ENCODE measurements at regions not wholly inside any gene's neighbourhood (a gene's known extent, or its start where the extent isn't known, plus 50 kb on each side); places are given as distances from the start of the nearest gene placed in this dataset.
A peak's percentile ranks its signal among the peaks of the same experiment; 100 is the strongest.

DNA sequence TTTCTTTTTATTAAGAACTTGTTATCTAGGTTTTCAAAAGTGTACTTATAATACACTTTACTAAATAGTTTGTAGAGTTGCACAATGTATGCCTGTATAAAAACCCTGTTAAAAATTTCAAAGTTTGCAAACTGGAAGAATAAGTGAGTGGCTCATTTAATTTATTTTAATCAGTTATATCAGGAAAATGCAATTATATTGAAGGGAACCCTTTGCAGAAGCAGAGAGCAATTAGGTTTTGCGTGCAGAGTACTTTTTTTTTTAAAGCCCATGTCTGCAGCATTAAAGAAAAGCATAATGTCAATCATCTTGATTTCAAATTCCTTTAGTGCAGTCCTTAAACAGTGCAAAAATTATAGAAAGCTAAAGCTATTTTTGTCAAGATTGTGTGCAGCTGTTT lies 271.3 kb upstream of the LDB2 start:
- DNase-seq (ENCODE audit: low read depth), result no peak

DNA sequence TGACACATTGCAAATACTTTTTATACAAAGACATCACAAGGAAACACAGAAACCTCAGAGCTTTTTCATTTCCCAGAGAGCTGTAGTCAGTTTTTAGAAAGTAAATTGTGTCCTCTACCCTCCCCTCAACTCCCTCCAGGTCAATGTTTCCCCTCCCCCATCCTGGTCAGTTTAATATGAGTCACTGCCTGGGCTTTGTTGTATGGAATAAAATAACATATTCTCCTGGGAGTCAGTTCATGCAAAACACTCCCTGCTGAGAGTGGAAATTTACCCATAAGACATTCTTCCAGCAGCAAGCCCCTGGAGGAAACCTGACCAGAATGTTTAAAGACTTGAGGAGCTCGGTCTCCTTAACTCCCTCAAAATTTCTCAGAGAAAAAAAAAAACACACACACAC lies 270.1 kb upstream of the LDB2 start:
- DNase-seq (ENCODE audit: low read depth), result peak; percentile 35

DNA sequence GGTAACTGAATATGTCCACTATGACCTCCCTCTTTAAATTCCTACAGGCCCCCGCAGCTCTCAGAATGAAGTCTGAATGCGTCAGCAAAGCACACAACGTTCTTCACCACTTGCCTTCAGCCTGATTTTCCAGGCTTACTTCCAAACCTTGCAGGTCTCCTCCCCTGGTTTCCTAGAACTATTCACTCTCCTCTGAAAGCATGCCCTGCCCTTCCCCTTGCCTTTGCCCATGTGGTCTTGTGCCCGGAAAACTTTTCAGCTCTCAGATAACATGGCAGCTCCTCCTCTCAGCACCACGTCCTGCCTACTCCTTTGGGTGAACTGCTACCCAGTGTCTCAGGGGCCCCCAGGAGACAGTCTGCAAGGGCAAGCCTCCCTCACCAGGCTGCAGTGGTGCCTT lies 268.5 kb upstream of the LDB2 start:
- no peak for DNase-seq (ENCODE audit: low read depth)

DNA sequence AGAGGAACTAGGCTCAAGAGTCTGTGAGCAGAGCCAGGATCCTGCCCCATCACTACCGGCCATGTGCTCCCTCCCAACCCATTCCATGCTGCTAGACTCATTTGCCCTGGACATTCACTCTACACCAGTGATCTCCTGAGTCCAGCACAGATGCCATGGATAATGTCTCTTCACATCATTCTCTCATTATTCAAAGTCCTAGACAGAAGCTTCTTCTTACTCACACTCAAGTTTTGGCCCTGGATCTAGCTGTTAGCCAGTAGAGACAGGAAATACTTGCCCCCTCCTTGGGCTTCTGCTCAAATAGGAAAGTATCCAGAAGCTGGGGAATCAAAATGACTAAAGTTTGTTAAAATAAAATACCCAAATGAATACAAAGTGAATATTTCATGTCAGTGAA lies 266.8 kb upstream of the LDB2 start:
- DNase-seq (ENCODE audit: low read depth), result peak; percentile 32

DNA sequence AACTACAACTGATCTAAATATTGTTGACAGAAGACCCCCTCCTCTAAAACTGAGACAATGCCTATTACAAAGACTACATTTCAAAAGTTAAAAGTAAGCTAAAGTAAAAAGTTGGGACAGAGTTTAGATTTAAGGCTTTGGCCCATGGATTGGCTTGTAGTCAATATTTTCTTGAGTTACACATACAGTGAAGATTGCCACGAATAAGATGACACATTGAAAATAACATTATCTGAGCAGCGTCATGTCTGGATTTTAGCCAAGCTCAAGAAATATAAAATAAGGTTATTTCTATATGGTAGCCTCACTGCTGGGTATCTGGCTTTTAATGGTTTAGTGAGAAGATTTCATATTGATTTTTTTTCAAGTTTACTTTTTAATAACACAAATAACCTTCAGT lies 266.2 kb upstream of the LDB2 start:
- no peak for DNase-seq (ENCODE audit: low read depth)

DNA sequence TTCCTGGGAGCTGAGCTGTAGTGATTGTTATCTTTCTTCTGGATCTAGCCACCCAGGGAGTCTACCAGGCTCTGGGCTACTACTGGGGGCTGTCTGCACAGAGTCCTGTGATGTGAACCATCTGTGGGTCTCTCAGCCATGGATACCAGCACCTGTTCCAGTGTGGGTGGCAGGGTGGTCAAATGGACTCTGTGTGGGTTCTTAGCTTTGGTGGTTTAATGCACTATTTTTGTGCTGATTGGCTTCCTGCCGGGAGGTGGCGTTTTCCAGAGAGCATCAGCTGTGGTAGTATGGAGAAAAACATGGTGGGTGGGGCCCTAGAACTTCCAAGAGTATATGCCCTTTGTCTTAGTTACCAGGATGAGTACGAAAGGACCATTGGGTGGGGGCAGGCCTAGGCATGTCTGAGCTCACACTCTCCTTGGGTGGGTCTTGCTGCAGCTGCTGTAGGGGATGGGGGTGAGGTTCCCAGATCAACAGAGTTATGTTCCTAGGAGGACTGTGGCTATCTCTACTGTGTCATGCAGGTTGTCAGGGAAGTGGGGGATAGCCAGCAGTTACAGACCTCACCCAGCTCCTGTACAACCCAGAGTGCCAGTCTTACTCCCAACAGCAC lies 264.8 kb upstream of the LDB2 start:
- no peak for DNase-seq (ENCODE audit: low read depth)

DNA sequence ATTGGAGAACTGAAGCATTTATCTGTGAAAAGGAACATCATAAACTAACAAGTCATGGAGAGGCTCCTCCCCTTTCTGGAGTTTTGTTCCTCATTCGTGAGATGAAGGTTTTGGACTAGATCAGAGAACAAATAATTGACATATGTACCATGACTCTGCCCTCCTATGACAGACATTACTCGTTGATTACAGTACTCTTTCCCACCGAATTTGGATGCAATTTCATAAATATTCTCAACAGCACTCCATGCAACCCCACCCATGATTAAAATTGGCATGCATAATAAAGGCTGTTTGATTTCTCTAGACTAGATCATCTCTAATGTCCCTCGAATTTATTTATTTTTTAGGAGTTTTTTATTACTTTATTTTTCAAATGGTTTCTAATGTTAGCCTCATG lies 258.9 kb upstream of the LDB2 start:
- no peak for DNase-seq (ENCODE audit: low read depth)

DNA sequence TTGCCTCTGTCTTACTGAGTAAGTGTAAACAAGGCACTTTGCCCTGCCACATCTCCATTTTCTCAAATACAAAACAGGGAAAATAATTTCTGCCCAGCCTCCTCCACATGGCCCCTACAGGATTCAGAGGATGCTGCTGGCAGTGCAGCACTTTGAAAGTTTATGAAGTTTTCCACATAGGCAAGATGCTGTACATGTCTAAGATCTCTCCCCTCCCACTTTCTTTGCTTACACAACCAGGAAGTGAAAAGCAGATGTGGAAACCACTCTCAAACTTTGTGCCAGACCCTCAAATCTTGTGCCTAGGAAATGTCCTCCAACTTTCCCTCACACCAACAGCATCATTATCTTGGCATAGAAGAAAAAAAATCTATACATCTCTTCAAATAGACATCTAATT lies 257.0 kb upstream of the LDB2 start:
- no peak for DNase-seq (ENCODE audit: low read depth)

DNA sequence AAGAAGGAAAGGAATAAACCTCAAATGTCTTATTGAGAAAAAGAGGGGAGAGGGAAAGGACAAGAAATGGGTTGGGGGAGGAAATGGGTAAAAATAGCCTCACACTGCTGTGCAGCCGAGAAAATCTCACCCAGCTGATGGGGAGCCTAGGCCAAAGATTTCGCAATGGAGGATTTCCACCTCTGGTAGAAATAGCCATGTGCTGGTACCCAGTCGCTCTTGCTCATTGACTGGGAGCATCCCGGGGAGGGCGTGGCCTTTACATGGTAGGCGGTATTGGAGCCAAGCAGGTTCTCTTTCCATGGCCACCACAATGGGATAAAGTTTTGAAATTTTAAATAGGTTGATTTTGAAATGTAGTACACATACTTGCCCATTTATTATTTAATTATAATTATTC lies 255.1 kb upstream of the LDB2 start:
- DNase-seq (ENCODE audit: low read depth), result no peak

DNA sequence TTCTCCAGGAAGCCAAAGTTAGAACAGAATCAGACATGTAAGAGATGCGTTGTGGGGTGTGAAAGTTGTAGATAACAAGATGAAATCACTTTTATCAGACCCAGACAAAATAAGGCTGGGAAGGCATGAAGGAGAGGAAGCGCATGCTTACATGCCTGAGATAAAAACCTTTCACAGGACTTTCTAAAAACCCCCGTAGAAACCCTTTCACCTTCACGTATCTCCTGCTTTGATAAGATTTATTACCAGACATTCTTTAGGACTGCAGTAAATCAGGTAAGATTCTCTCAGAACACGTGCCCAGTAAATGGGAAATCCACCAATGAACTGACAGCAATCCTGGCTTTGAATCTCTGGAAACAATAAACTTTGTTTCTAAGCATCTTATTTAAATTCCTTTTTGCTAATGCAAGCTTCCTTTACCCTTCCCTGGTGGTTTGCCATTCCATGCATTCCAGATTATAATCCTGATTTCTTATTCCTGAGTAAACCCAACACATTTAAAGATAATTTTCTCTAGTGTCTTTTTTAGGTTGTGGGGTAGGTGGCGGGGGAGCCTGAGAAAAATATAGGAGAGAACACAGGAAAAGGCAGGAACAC lies 254.6 kb upstream of the LDB2 start:
- no peak for DNase-seq (ENCODE audit: low read depth)

DNA sequence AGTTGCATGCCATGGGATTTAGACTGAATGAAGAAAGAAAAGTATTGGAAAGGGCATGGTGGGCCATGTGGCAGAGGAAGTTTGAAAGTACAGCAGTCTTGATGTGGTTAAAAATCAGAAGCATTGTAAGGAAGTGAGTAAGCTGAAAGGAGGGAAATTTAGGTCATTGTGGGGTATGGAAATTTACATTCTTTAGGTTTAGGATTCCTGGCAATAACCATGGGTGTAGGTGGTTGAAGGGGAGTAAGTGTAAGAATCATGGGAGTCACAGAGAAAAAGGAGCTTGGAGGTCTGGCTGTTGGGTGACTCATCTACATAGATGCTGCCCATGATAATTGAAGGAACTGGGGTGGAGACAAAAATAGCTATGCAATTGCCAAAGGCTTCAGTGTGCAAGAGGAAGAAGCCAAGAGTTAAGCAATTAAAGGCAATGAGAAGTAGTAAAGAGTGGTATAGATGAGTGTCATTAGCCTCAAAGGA lies 243.8 kb upstream of the LDB2 start:
- peak; percentile 73 for DNase-seq (ENCODE audit: low read depth)

DNA sequence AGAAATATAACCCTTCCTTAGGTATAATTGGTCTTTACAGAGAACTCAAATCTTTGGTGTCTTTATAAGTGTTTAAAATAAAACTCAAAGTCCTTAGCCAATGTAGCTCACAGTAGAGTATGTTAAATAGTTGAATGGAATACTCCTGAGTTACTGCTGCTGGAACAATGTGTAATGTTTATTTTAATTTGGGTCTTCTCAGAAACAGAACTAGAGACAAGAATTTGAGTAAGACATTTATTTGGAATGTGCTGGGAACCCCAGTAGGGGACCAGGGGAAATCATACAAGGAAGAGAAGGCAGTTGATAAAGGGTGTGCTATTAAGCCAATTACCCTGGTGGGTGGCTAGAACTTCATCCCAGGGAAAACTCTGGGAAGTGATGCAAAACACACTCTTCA lies 240.4 kb upstream of the LDB2 start:
- no peak for DNase-seq (ENCODE audit: low read depth)

DNA sequence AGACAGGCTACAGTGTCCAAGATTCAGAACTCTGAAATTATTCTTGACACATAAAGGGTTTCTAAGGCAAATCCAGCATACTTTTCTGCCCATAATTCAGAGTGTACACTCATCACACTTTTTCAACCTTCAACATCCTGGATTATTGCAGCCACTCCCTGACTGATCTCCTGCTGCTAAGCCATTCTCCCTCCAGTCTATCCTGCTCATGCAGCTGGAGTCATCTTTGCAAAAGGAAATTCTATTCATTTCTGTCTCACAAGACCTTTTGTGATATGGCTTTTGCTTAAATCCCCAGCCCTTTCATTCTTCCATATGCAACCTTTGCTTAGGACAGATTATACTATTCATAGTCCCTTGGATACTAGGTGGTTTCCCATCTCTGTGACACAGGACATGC lies 236.1 kb upstream of the LDB2 start:
- DNase-seq (ENCODE audit: low read depth), result no peak

DNA sequence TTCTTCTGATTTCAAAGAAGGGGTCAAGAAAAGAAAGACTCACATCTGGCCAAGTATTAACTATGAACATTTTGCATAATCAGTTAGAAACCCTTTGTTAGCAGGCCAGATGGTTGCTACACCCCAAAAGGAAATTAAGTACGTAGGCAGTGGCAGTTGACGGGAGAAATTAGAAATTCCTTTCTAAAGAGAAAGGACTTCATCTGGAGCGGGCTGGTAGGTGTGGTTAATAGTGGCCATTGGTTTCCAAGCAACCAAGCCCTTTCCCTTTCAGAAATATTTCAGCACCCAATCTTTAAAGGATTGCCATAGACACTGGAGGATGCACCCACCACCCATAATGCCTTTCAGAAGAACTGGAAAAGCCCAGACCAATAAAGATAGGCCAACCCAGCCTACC lies 235.7 kb upstream of the LDB2 start:
- no peak for DNase-seq (ENCODE audit: low read depth)

DNA sequence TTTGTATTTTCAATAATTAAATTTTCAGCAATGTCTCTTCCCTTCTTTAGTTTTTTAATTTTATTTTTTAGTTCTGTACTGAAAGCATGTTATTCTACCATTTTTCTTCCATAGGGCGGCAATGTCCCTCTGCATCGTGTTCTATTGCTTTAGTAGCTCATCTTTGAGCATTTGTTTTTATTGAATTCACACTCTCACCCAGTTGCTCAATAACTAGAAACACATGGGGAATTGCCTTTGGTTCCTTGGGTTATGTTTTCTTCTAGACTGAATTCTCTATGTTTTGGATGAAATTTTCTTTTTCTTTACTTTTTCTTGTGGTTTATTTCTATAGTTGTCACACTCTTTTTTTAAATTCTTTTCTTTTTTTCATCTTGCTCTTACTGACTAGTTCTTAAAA lies 233.8 kb upstream of the LDB2 start:
- no peak for DNase-seq (ENCODE audit: low read depth)

DNA sequence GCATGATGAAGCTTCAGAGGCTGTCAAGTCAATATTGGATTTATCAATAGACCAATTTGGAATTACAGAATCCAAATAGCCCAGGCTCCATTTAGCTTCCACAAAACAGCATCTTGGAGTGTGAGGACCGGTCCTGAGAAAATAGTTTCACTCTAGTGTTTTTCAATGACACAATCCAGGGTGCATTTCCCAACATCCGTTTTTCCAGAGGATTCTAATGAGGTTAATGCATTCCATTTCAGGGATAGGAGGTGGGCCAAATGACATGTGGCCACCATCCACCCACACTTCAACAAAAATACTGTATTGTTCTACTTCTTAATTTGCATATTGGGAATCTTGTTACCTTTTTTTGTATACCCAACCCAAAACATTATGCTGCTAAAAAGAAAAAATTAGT lies 229.8 kb upstream of the LDB2 start:
- DNase-seq (ENCODE audit: low read depth), result peak; percentile 52

DNA sequence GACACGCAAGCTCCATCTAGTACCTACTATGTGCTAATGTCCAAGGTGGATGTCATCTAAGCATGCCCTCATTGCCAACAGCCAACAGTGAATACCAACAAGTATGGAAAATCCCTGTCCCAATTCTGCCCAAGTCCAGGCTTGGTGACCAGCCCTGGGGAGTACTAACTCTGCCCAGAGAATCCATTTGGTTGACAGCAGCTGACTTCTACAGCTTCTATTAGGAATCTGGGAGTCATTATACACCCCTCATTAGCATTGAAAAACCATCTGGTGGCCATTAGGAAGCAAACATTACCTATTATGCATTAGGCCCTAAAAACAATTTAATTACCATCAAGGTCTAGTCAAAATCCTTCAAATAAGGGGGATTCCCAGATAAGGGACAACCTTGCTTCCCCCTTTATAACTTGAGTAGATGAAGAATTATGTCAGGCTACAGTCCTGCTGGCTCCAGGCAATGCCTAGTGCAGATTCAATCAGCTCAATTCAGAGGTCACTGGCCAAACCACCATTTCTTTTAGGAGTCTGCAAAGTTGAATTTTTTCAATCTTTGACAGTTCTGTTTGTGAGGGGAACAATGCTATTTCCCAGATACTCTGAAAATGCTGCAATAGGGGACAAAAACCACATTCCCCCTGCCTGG lies 228.0 kb upstream of the LDB2 start:
- DNase-seq (ENCODE audit: low read depth), result no peak

DNA sequence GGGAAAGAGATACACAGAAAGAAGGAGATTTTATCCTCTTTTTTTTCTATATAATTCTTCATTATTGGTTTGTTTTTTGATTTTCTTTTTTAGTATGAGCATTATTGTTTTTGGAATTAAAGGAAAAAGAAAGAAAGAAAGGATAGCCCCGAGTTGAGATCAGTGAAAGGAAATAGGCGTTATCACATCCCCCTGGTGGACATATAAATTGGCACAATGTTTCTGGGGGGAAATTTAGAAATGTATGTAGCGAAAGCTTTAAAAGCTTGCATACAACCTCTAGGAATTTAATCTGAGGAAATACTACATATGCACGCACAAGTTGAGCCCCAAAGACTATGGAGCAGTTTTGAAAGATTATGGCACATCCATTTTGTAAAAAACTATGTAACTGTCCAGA lies 226.3 kb upstream of the LDB2 start:
- DNase-seq (ENCODE audit: low read depth), result no peak

DNA sequence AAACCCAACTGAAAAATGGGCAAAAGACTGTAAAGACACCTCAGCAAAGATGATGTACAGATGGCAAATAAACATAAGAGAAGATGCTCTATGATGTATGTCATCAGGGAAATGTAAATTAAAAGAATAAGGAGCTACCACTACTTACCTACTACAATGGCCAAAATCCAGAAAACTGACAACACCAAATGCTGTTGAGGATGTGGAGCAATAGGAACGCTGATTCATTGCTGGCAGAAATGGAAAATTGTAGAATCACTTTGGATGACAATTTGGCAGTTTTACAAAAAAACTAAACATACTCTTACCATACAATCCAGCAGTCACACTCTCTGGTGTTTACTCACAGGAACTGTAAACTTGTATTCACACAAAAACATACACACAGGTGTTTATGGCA lies 222.3 kb upstream of the LDB2 start:
- no peak for DNase-seq (ENCODE audit: low read depth)

DNA sequence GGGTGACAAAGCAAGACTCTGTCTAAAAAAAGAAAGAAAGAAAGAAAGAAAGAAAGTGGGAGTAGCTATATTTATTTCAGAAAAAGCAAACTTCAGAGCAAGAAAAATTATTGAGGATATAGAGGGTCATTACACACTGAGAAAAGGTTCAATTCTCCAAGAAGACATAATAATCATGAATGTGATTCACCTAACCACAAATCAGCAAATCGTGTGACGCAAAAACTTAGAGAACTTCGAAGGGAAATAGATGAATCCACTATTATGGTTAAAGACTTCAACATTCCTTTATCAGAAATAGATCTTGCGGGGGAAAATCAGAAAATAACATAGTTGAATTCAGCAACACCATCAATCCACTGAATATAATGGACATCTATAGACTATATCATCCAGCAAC lies 219.3 kb upstream of the LDB2 start:
- no peak for DNase-seq (ENCODE audit: low read depth)

DNA sequence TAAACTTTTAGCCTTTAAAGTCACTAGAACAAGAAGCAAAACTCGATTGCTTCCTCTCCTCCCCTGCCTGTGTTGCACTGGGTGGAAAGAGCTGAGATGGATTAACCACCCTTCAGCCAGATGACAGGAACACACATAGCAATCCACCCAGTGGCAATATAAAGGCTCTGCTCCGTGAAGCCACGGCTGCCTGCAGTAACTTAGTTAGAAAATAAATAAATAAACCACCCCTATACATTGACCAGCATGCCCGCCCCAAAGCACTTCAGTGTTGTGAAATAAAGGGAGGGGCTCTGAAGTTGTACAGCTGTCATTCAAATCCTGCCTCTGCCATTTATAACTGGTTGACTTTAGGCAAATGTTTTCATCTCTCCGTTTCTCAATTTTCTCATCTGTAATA lies 217.1 kb upstream of the LDB2 start:
- DNase-seq (ENCODE audit: low read depth), result no peak

DNA sequence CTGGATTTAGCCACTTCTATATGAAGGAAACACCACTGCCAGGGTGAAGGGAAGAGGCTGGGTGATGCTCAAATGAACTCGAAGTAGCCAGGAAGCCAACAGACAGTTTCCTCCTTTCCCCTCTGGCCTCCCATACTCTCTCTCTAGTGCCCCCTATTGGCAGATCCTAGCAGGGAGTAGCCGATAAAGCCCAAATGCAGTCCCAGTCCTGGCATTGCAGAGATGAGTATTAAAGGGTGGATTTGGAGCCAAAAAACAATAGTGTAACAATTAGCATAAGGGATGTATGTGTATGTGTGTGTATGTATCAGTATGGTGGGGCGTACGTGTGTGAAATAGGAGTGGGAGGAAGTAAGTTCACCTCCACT lies 213.8 kb upstream of the LDB2 start:
- no peak for DNase-seq (ENCODE audit: low read depth)

DNA sequence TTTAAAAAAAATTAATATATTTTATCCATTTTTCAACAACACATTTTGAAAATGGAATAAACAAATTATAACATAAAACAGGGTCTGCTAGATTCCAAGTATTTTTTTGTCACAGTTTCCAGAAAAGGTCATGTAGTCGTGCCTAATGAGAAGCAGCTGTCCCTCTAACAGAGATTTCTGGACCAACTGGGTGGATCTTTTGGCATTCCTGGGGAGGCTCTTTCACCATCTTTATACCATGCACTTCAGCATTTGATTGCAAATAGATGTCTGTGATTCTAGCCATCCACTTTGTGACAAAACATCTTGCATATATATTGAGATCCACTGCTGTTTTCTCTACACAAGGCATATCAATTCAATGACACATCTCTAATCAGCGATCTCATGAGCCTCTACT lies 210.7 kb upstream of the LDB2 start:
- no peak for DNase-seq (ENCODE audit: low read depth)

DNA sequence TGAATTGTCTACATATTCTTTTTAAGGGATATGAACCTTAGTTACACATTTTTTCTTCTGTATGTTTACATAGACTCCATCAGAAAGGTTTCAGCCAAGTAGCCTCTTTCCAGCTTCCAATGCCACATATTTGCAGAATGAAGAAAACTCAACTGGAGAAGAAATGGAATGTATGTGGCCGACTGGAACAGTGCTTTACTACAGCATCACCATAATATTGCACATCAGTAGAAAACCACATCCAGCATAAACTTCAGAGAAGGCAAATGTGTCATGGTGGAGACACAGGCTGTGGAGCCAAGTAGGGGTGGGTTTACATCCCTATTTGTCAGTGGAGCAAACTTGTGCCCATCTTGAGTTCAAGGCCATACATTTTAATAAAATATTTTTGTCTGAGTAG lies 204.8 kb upstream of the LDB2 start:
- DNase-seq (ENCODE audit: low read depth), result peak; percentile 49
